ENCODE measurements at regions not wholly inside any gene's neighbourhood (a gene's known extent, or its start where the extent isn't known, plus 50 kb on each side); places are given as distances from the start of the nearest gene placed in this dataset.

- Histone ChIP-seq H3K9me3 (no peaks in the 10 kb centered on the region), H3K4me1 (no peaks in the 10 kb centered on the region), H3K27ac (no peak overlapping the region), H3K36me3 (no peaks in the 10 kb centered on the region), H3K27me3 (no peaks in the 10 kb centered on the region), H3K4me3 (no peak overlapping the region)
- no peak for TF ChIP-seq CTCF (IDR thresholded peaks at IDR 0.05)
- no peak for DNase-seq (ENCODE audit: low spot score in 2 of 2)
- intact Hi-C loops (cut with DNase I): no loop called here
These were observed 286.5 kb downstream of the NPHP4 start for GRCh38 chr1:5705751-5706150.

GRCh38 chr1:5704561-5705514 lies 287.4 kb downstream of the NPHP4 start:
- no peak overlapping the region for H3K4me3 ChIP-seq
- no peaks in the 10 kb centered on the region for H3K9me3 ChIP-seq
- H3K27ac ChIP-seq: no peak overlapping the region
- no peak for TF ChIP-seq CTCF (IDR thresholded peaks at IDR 0.05)
- H3K4me1 ChIP-seq: no peaks in the 10 kb centered on the region
- no peaks in the 10 kb centered on the region for H3K27me3 ChIP-seq
- intact Hi-C loops (cut with DNase I): no loop called here
- no peak for DNase-seq (ENCODE audit: low spot score in 2 of 2)
- H3K36me3 ChIP-seq: no peaks in the 10 kb centered on the region

GRCh38 chr1:5701642-5702041 lies 290.6 kb downstream of the NPHP4 start:
- TF ChIP-seq CTCF (IDR thresholded peaks at IDR 0.05): no peak
- intact Hi-C loops (cut with DNase I): no loop called here
- Histone ChIP-seq H3K27me3 (no peaks in the 10 kb centered on the region), H3K27ac (no peak overlapping the region), H3K36me3 (no peaks in the 10 kb centered on the region), H3K4me1 (no peaks in the 10 kb centered on the region), H3K9me3 (no peaks in the 10 kb centered on the region), H3K4me3 (no peak overlapping the region)
- DNase-seq (ENCODE audit: low spot score in 2 of 2): no peak

GRCh38 chr1:5693568-5693967 lies 298.7 kb downstream of the NPHP4 start:
- DNase-seq (ENCODE audit: low spot score in 2 of 2): no peak

GRCh38 chr1:5692664-5693063 lies 299.6 kb downstream of the NPHP4 start:
- Histone ChIP-seq H3K36me3 (no peaks in the 10 kb centered on the region), H3K27me3 (no peaks in the 10 kb centered on the region), H3K4me3 (no peak overlapping the region), H3K27ac (no peak overlapping the region), H3K4me1 (no peaks in the 10 kb centered on the region), H3K9me3 (no peaks in the 10 kb centered on the region)
- intact Hi-C loops (cut with DNase I): no loop called here
- DNase-seq (ENCODE audit: low spot score in 2 of 2): no peak
- no peak for TF ChIP-seq CTCF (IDR thresholded peaks at IDR 0.05)

More at GRCh38 chr1:5693568-5693967, 298.7 kb downstream of the NPHP4 start:
- H3K27me3 ChIP-seq: no peaks in the 10 kb centered on the region
- no peaks in the 10 kb centered on the region for H3K36me3 ChIP-seq
- intact Hi-C loops (cut with DNase I): no loop called here
- no peak for TF ChIP-seq CTCF (IDR thresholded peaks at IDR 0.05)
- H3K27ac ChIP-seq: no peak overlapping the region
- H3K9me3 ChIP-seq: no peaks in the 10 kb centered on the region
- no peak overlapping the region for H3K4me3 ChIP-seq
- H3K4me1 ChIP-seq: no peaks in the 10 kb centered on the region
